B cell (primary cell): ENCODE measurements at regions not wholly inside any gene's neighbourhood (a gene's known extent, or its start where the extent isn't known, plus 50 kb on each side); places are given as distances from the start of the nearest gene placed in this dataset.

Experiments used
- ATAC-seq: fragments of 200-7000 bp; cut with Tn5 transposase; one replicate; pipeline ENCODE4 v1.10.0; 2021; ENCODE audit warnings: low read depth, mild to moderate bottlenecking, moderate number of reproducible peaks, moderate library complexity
- CTCF ChIA-PET: fragments of 350-600 bp; sonication (Branson Sonifier 250); formaldehyde crosslinking; loops from one replicate; lab custom pipeline; 2021; ENCODE audit warnings: antibody characterized with exemption, inconsistent platforms; lab: Charles Lee
- POLR2A ChIA-PET: fragments of 350-600 bp; sonication (Branson Sonifier 250); formaldehyde crosslinking; loops from one replicate; lab custom pipeline; 2021; ENCODE audit warnings: antibody characterized with exemption; lab: Charles Lee
- DNase-seq: peaks from one replicate; pipeline ENCODE4 v3.0.0; 2013
- H2AFZ ChIP-seq: 2 replicates; pipeline ENCODE4 v1.6.1; 2012; ENCODE audit warnings: mild to moderate bottlenecking, low read depth, low read length; ENCODE audit not compliant: insufficient read depth, poor library complexity, severe bottlenecking
- H3K27ac ChIP-seq, 2 donors: 1 replicate in 1 of 2; 2 replicates in 1 of 2; pipeline ENCODE4 v1.5.1; 2012 to 2013; ENCODE audit warnings: low read length in 2 of 2, mild to moderate bottlenecking in 2 of 2, moderate library complexity in 1 of 2
- H3K27me3 ChIP-seq, 4 experiments: fragments of 200-600 bp in 1 of 4; sonication (generic) in 1 of 4; replicated peaks in 1 of 4; 1 replicate in 2 of 4; 2 replicates in 2 of 4; pipeline versions ENCODE4 v1.6.1 to v1.7.0; 2013 to 2016; ENCODE audit warnings: low read length in 3 of 4, mild to moderate bottlenecking in 2 of 4, mixed read lengths in 1 of 4, moderate library complexity in 1 of 4; ENCODE audit not compliant: insufficient read depth in 4 of 4, control insufficient read depth in 3 of 4; ENCODE audit errors: control extremely low read depth in 1 of 4
- H3K36me3 ChIP-seq, 2 experiments: replicated peaks in 1 of 2; 1 replicate in 1 of 2; 2 replicates in 1 of 2; pipeline versions ENCODE4 v1.6.1 to v1.7.1; 2013; ENCODE audit warnings: low read length in 1 of 2; ENCODE audit not compliant: insufficient read depth in 2 of 2, control insufficient read depth in 1 of 2; ENCODE audit errors: control extremely low read depth in 1 of 2, extremely low read depth in 1 of 2
- H3K4me1 ChIP-seq, 2 donors: fragments of 200-600 bp in 1 of 2; sonication (generic) in 1 of 2; 1 replicate in 1 of 2; 2 replicates in 1 of 2; pipeline versions ENCODE4 v1.5.1 to v1.6.1; 2013 to 2017; ENCODE audit warnings: low read length in 2 of 2; ENCODE audit not compliant: control insufficient read depth in 2 of 2, insufficient read depth in 2 of 2
- H3K4me2 ChIP-seq: replicated peaks from 2 replicates; pipeline ENCODE3; 2012; ENCODE audit warnings: mild to moderate bottlenecking, low read depth, low read length; ENCODE audit not compliant: poor library complexity, severe bottlenecking
- H3K4me3 ChIP-seq, 5 experiments: fragments of 200-600 bp in 1 of 5; sonication (generic) in 1 of 5; 1 replicate in 3 of 5; 2 replicates in 2 of 5; pipeline versions ENCODE4 v1.5.1 to v1.7.0; 2011 to 2016; ENCODE audit warnings: low read length in 4 of 5, mild to moderate bottlenecking in 4 of 5, low read depth in 2 of 5, control low read depth in 1 of 5, moderate library complexity in 1 of 5; ENCODE audit not compliant: insufficient read depth in 1 of 5; ENCODE audit errors: control extremely low read depth in 1 of 5, extremely low read depth in 1 of 5
- H3K79me2 ChIP-seq: fragments of 200-600 bp; sonication (generic); one replicate; pipeline ENCODE4 v1.6.0; 2016; ENCODE audit warnings: low read length; ENCODE audit not compliant: control insufficient read depth, insufficient read depth
- H3K9ac ChIP-seq: fragments of 200-600 bp; sonication (generic); 2 replicates; pipeline ENCODE4 v1.6.1; 2017; ENCODE audit warnings: mild to moderate bottlenecking, low read length, moderate library complexity
- H3K9me3 ChIP-seq, 3 donors: one replicate each; pipeline versions ENCODE4 v1.6.1 to v1.7.1; 2013; ENCODE audit warnings: low read length in 2 of 3; ENCODE audit not compliant: control insufficient read depth in 2 of 3, insufficient read depth in 1 of 3; ENCODE audit errors: control extremely low read depth in 1 of 3
- H4K20me1 ChIP-seq: 2 replicates; pipeline ENCODE4 v1.6.0; 2012; ENCODE audit warnings: mild to moderate bottlenecking, low read length; ENCODE audit not compliant: insufficient read depth, control insufficient read depth, poor library complexity, severe bottlenecking
- H3K27ac Mint-ChIP-seq: one replicate; pipeline ENCODE4 v1.8.0; 2021; ENCODE audit warnings: mixed read lengths
- H3K27me3 Mint-ChIP-seq: one replicate; pipeline ENCODE4 v1.8.0; 2021; ENCODE audit warnings: mixed read lengths
- H3K4me1 Mint-ChIP-seq: one replicate; pipeline ENCODE4 v1.8.0; 2021; ENCODE audit warnings: mixed read lengths
- H3K4me3 Mint-ChIP-seq: one replicate; pipeline ENCODE4 v1.8.0; 2021; ENCODE audit warnings: mixed read lengths
- H3K9me3 Mint-ChIP-seq: one replicate; pipeline ENCODE4 v1.8.0; 2022; ENCODE audit warnings: mixed read lengths; ENCODE audit not compliant: insufficient read depth
- EZH2 ChIP-seq: IDR thresholded peaks from 2 replicates; pipeline ENCODE4 v1.6.1; 2012; ENCODE audit warnings: borderline replicate concordance, low read depth, mild to moderate bottlenecking, moderate library complexity, low read length; ENCODE audit not compliant: insufficient read depth, poor library complexity, severe bottlenecking
- WGBS: methylation state at CpG from one replicate; pipeline ENCODE4 v1.1.5; 2013; ENCODE audit warnings: missing lambda C conversion rate; ENCODE audit not compliant: insufficient coverage; 5-methylcytosine and 5-hydroxymethylcytosine counted together
- intact Hi-C: fragments of 100-400 bp; cut with micrococcal nuclease; formaldehyde crosslinking; loops from one replicate; pipeline ENCODE4 v1.10.0; 2022
- TF ChIP-seq, protein P1 (sequence below): fragments of 200-600 bp; IDR thresholded peaks from one replicate; pipeline ENCODE4 v1.8.0; 2022; ENCODE audit warnings: antibody characterized with exemption, mild to moderate bottlenecking

DNA sequence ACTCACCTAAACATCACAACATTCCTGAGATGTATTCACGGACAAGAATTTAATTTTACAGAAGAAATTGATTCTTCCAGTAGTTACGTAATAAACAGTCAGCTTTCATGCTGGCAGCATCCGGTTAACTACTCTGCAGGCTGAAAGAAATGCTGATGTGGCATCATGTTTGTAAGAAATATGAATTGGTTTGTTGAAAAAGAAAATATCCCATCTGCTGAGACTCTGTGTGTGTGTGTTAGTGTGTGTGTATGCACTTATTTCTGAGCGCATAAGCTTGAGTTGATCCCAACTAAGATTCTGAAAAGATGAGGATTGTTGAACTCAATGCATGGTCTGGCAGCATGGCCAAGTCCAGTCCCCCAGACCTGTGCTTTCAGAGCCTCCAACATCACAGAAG is 74.3 kb upstream of the FAM216B start:
- intact Hi-C loops: no loop called here
- H3K9me3 Mint-ChIP-seq: no peaks in the 10 kb centered on the region
- Histone ChIP-seq H3K4me2 (no peak overlapping the region), H3K9ac (no peak overlapping the region), H3K36me3 (no peaks in the 10 kb centered on the region), H3K27ac (no peak overlapping the region), H3K79me2 (no peaks in the 10 kb centered on the region), H3K9me3 (no peaks in the 10 kb centered on the region), H2AFZ (no peak overlapping the region), H4K20me1 (no peaks in the 10 kb centered on the region), H3K27me3 (peaks cover 0 to 3% (median 0%) of the 10 kb centered on the region in 4 experiments), H3K4me3 (no peak overlapping the region), H3K4me1 (no peaks in the 10 kb centered on the region)
- H3K27me3 Mint-ChIP-seq: peaks cover 27% of the 10 kb centered on the region
- H3K4me1 Mint-ChIP-seq: no peaks in the 10 kb centered on the region
- DNase-seq (no peak), ATAC-seq (no peak)
- H3K27ac Mint-ChIP-seq: no peak overlapping the region
- no peak for TF ChIP-seq EZH2
- TF ChIP-seq, protein P1, sequence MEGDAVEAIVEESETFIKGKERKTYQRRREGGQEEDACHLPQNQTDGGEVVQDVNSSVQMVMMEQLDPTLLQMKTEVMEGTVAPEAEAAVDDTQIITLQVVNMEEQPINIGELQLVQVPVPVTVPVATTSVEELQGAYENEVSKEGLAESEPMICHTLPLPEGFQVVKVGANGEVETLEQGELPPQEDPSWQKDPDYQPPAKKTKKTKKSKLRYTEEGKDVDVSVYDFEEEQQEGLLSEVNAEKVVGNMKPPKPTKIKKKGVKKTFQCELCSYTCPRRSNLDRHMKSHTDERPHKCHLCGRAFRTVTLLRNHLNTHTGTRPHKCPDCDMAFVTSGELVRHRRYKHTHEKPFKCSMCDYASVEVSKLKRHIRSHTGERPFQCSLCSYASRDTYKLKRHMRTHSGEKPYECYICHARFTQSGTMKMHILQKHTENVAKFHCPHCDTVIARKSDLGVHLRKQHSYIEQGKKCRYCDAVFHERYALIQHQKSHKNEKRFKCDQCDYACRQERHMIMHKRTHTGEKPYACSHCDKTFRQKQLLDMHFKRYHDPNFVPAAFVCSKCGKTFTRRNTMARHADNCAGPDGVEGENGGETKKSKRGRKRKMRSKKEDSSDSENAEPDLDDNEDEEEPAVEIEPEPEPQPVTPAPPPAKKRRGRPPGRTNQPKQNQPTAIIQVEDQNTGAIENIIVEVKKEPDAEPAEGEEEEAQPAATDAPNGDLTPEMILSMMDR: no peak
- H3K4me3 Mint-ChIP-seq: no peak overlapping the region
- 96% methylated on average over 3 of the region's 4 CpGs for WGBS
- POLR2A ChIA-PET: no interaction called here
- CTCF ChIA-PET: interaction anchor here (1.1 kb wide), 1 partner anchor 8 kb away, joined by 3 read pairs; no protein-coding TSS in a partner anchor

DNA sequence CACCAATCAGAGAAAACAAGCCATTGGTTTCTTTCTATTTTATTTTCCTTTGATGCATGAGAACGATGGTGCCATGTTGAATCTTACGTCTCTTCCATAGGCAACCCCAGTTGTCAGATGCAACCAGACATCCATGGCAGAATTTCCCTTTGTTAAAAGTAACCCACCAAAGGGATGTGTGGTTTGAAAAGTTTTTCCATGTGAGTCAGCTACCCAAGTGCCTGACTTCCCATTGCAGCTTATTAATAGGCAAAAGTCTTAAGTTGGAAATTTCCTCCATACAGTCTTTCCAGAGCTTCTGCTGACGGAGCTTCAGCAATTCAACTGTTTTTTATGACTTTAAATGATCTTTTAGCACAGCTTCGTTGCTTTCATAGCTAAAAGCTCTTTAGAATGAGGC is 73.8 kb upstream of the FAM216B start:
- no peak for TF ChIP-seq EZH2
- TF ChIP-seq, protein P1: no peak
- POLR2A ChIA-PET: no interaction called here
- H3K9ac ChIP-seq: no peak overlapping the region
- no peak overlapping the region for H3K4me3 ChIP-seq
- H3K9me3 ChIP-seq: no peaks in the 10 kb centered on the region
- Mint-ChIP-seq H3K9me3 (no peaks in the 10 kb centered on the region), H3K4me1 (no peaks in the 10 kb centered on the region), H3K27ac (no peak overlapping the region), H3K4me3 (no peak overlapping the region), H3K27me3 (peaks cover 24% of the 10 kb centered on the region)
- H3K79me2 ChIP-seq: no peaks in the 10 kb centered on the region
- intact Hi-C loops: no loop called here
- DNase-seq: no peak
- CTCF ChIA-PET: interaction anchor here (1.1 kb wide), 1 partner anchor 8 kb away, joined by 3 read pairs; no protein-coding TSS in a partner anchor
- no peaks in the 10 kb centered on the region for H3K36me3 ChIP-seq
- no peak overlapping the region for H3K4me2 ChIP-seq
- H3K27me3 ChIP-seq: peaks cover 0 to 3% (median 0%) of the 10 kb centered on the region in 4 experiments
- H4K20me1 ChIP-seq: no peaks in the 10 kb centered on the region
- H2AFZ ChIP-seq: no peak overlapping the region
- H3K27ac ChIP-seq: no peak overlapping the region
- no peaks in the 10 kb centered on the region for H3K4me1 ChIP-seq
- no CpG with 5 or more reads among the region's 4 CpGs for WGBS
- ATAC-seq: no peak
